GM23338 (cell line): ENCODE measurements at regions not wholly inside any gene's neighbourhood (a gene's known extent, or its start where the extent isn't known, plus 50 kb on each side); places are given as distances from the start of the nearest gene placed in this dataset.

Source experiments
- ATAC-seq: fragments of 200-7000 bp; cut with Tn5 transposase; 3 replicates; pipeline ENCODE4 v1.9.1; 2020
- DNase-seq: peaks from one replicate; pipeline ENCODE4 v3.0.0-alpha.2; 2015; ENCODE audit warnings: low spot score
- H2AFZ ChIP-seq: fragments of 200-600 bp; sonication (generic); 2 replicates; pipeline ENCODE4 v1.8.0; 2016; ENCODE audit warnings: antibody characterized with exemption, mild to moderate bottlenecking, moderate library complexity
- H3F3A ChIP-seq: fragments of 200-600 bp; sonication (generic); replicated peaks from 2 replicates; pipeline ENCODE4 v1.8.0; 2017; ENCODE audit warnings: antibody characterized with exemption, mixed run types, low read depth
- H3K27ac ChIP-seq: fragments of 200-600 bp; sonication (generic); 2 replicates; pipeline ENCODE4 v1.6.1; 2016; ENCODE audit warnings: low read depth
- H3K27me3 ChIP-seq: fragments of 200-600 bp; sonication (generic); 2 replicates; pipeline ENCODE4 v1.8.0; 2016; ENCODE audit warnings: mild to moderate bottlenecking, mixed run types, moderate library complexity; ENCODE audit not compliant: insufficient read depth
- H3K36me3 ChIP-seq: fragments of 200-600 bp; sonication (generic); 2 replicates; pipeline ENCODE4 v1.8.0; 2016; ENCODE audit warnings: mild to moderate bottlenecking; ENCODE audit not compliant: insufficient read depth
- H3K4me1 ChIP-seq: fragments of 200-600 bp; sonication (generic); 2 replicates; pipeline ENCODE4 v1.8.0; 2016; ENCODE audit warnings: mild to moderate bottlenecking, moderate library complexity; ENCODE audit not compliant: insufficient read depth
- H3K4me2 ChIP-seq: fragments of 200-600 bp; sonication (generic); 2 replicates; pipeline ENCODE4 v1.7.1; 2017; ENCODE audit warnings: mixed run types
- H3K4me3 ChIP-seq: fragments of 200-600 bp; sonication (generic); 2 replicates; pipeline ENCODE4 v1.6.1; 2016; ENCODE audit warnings: mixed run types
- H3K79me2 ChIP-seq: fragments of 200-600 bp; sonication (generic); replicated peaks from 2 replicates; pipeline ENCODE4 v1.8.0; 2017; ENCODE audit warnings: mild to moderate bottlenecking; ENCODE audit not compliant: insufficient read depth
- H3K9me2 ChIP-seq: fragments of 200-600 bp; sonication (generic); 2 replicates; pipeline ENCODE4 v1.8.0; 2017; ENCODE audit not compliant: insufficient read depth
- H4K20me1 ChIP-seq: fragments of 200-600 bp; sonication (generic); replicated peaks from 2 replicates; pipeline ENCODE4 v1.8.0; 2017; ENCODE audit warnings: mild to moderate bottlenecking; ENCODE audit not compliant: insufficient read depth
- H3K27ac Mint-ChIP-seq: 2 replicates; pipeline ENCODE4 v1.8.0; 2020; ENCODE audit warnings: inconsistent platforms, mild to moderate bottlenecking, moderate library complexity, mixed read lengths
- H3K27me3 Mint-ChIP-seq: 3 replicates; pipeline ENCODE4 v1.8.0; 2022; ENCODE audit warnings: low read depth, mild to moderate bottlenecking, moderate library complexity, mixed read lengths, inconsistent platforms; ENCODE audit not compliant: insufficient read depth, poor library complexity
- H3K36me3 Mint-ChIP-seq: 3 replicates; pipeline ENCODE4 v1.8.0; 2021; ENCODE audit warnings: low read depth, mild to moderate bottlenecking, inconsistent platforms, moderate library complexity, mixed read lengths
- H3K4me1 Mint-ChIP-seq: 3 replicates; pipeline ENCODE4 v1.8.0; 2020; ENCODE audit warnings: mild to moderate bottlenecking, inconsistent platforms, mixed read lengths
- H3K4me3 Mint-ChIP-seq: 3 replicates; pipeline ENCODE4 v1.8.0; 2021; ENCODE audit warnings: moderate library complexity, mild to moderate bottlenecking, inconsistent platforms, mixed read lengths
- H3K9me3 Mint-ChIP-seq: 3 replicates; pipeline ENCODE4 v1.8.0; 2020; ENCODE audit warnings: moderate library complexity, mild to moderate bottlenecking, inconsistent platforms, mixed read lengths
- CREB1 ChIP-seq: fragments of 250-450 bp; sonication (Bioruptor Pico); IDR thresholded peaks from 2 replicates; pipeline ENCODE4 v1.5.0; 2020; ENCODE audit warnings: low read depth, mild to moderate bottlenecking, moderate library complexity
- ETS1 ChIP-seq: IDR thresholded peaks from 2 replicates; pipeline ENCODE4 v1.6.1; 2016; ENCODE audit warnings: antibody characterized with exemption
- EZH2 ChIP-seq: fragments of 200-600 bp; sonication (generic); IDR thresholded peaks from one replicate; pipeline ENCODE4 v1.8.0; 2017; ENCODE audit warnings: antibody characterized with exemption, mild to moderate bottlenecking, low read depth; ENCODE audit not compliant: unreplicated experiment
- EZH2phosphoT487 ChIP-seq: fragments of 200-600 bp; sonication (generic); IDR thresholded peaks from one replicate; pipeline ENCODE4 v1.8.1; 2018; ENCODE audit warnings: antibody characterized with exemption; ENCODE audit not compliant: unreplicated experiment
- JUNB ChIP-seq: IDR thresholded peaks from one replicate; pipeline ENCODE4 v1.6.1; 2016; ENCODE audit warnings: antibody characterized with exemption; ENCODE audit not compliant: unreplicated experiment
- NANOG ChIP-seq: IDR thresholded peaks from 2 replicates; pipeline ENCODE4 v1.6.1; 2016; ENCODE audit warnings: antibody characterized with exemption, borderline replicate concordance
- POLR2AphosphoS5 ChIP-seq: IDR thresholded peaks from 2 replicates; pipeline ENCODE4 v1.6.1; 2016; ENCODE audit warnings: antibody characterized with exemption, low read depth
- STAT1 ChIP-seq: IDR thresholded peaks from one replicate; pipeline ENCODE4 v1.6.1; 2016; ENCODE audit warnings: antibody characterized with exemption; ENCODE audit not compliant: unreplicated experiment
- ZNF114 ChIP-seq: fragments of 250-450 bp; sonication (Bioruptor Pico); IDR thresholded peaks from 2 replicates; pipeline ENCODE4 v1.5.0; 2020; ENCODE audit warnings: mild to moderate bottlenecking, moderate library complexity
- ZNF331 ChIP-seq: fragments of 250-450 bp; sonication (Bioruptor Pico); IDR thresholded peaks from 2 replicates; pipeline ENCODE4 v1.5.0; 2020; ENCODE audit warnings: low read depth, mild to moderate bottlenecking, moderate library complexity
- ZNF462 ChIP-seq: fragments of 250-450 bp; sonication (Bioruptor Pico); IDR thresholded peaks from 2 replicates; pipeline ENCODE4 v1.5.0; 2020; ENCODE audit warnings: mild to moderate bottlenecking, moderate library complexity
- TF ChIP-seq, protein P1 (sequence below): IDR thresholded peaks from one replicate; pipeline ENCODE4 v1.6.1; 2018; ENCODE audit warnings: antibody characterized with exemption; ENCODE audit not compliant: unreplicated experiment
- TF ChIP-seq, protein P2 (sequence below), 2 experiments: fragments of 200-600 bp in 1 of 2; sonication (generic) in 1 of 2; conservative IDR thresholded peaks; 2 replicates each; pipeline versions ENCODE4 v1.5.1 to v1.6.1; 2016 to 2017; ENCODE audit warnings: antibody characterized with exemption in 2 of 2, low read depth in 2 of 2, mild to moderate bottlenecking in 2 of 2, moderate library complexity in 1 of 2

- H3K27me3 Mint-ChIP-seq = peaks cover 4% of the 10 kb centered on the region
- H3K27me3 ChIP-seq = no peaks in the 10 kb centered on the region
- TF ChIP-seq ZNF331 (CRISPR knock-in tag) (no peak), ZNF114 (CRISPR knock-in tag) (no peak), ZNF462 (CRISPR knock-in tag) (no peak), CREB1 (CRISPR knock-in tag) (no peak), STAT1 (no peak), JUNB (no peak), ETS1 (no peak), EZH2phosphoT487 (no peak), EZH2 (no peak), NANOG (no peak), POLR2AphosphoS5 (no peak)
- TF ChIP-seq, protein P1, sequence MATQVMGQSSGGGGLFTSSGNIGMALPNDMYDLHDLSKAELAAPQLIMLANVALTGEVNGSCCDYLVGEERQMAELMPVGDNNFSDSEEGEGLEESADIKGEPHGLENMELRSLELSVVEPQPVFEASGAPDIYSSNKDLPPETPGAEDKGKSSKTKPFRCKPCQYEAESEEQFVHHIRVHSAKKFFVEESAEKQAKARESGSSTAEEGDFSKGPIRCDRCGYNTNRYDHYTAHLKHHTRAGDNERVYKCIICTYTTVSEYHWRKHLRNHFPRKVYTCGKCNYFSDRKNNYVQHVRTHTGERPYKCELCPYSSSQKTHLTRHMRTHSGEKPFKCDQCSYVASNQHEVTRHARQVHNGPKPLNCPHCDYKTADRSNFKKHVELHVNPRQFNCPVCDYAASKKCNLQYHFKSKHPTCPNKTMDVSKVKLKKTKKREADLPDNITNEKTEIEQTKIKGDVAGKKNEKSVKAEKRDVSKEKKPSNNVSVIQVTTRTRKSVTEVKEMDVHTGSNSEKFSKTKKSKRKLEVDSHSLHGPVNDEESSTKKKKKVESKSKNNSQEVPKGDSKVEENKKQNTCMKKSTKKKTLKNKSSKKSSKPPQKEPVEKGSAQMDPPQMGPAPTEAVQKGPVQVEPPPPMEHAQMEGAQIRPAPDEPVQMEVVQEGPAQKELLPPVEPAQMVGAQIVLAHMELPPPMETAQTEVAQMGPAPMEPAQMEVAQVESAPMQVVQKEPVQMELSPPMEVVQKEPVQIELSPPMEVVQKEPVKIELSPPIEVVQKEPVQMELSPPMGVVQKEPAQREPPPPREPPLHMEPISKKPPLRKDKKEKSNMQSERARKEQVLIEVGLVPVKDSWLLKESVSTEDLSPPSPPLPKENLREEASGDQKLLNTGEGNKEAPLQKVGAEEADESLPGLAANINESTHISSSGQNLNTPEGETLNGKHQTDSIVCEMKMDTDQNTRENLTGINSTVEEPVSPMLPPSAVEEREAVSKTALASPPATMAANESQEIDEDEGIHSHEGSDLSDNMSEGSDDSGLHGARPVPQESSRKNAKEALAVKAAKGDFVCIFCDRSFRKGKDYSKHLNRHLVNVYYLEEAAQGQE = no peak
- TF ChIP-seq, protein P2, sequence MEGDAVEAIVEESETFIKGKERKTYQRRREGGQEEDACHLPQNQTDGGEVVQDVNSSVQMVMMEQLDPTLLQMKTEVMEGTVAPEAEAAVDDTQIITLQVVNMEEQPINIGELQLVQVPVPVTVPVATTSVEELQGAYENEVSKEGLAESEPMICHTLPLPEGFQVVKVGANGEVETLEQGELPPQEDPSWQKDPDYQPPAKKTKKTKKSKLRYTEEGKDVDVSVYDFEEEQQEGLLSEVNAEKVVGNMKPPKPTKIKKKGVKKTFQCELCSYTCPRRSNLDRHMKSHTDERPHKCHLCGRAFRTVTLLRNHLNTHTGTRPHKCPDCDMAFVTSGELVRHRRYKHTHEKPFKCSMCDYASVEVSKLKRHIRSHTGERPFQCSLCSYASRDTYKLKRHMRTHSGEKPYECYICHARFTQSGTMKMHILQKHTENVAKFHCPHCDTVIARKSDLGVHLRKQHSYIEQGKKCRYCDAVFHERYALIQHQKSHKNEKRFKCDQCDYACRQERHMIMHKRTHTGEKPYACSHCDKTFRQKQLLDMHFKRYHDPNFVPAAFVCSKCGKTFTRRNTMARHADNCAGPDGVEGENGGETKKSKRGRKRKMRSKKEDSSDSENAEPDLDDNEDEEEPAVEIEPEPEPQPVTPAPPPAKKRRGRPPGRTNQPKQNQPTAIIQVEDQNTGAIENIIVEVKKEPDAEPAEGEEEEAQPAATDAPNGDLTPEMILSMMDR (conservative IDR thresholded peaks at IDR 0.05; ENCODE audit: low read depth in 2 of 2) = no peak
Measured at GRCh38 chr17:33500151-33500550, 207.1 kb upstream of the ASIC2 start.

More at GRCh38 chr17:33500151-33500550, 207.1 kb upstream of the ASIC2 start:
- no peak for DNase-seq
- Histone ChIP-seq H4K20me1 (no peaks in the 10 kb centered on the region), H3K4me2 (no peak overlapping the region), H3K79me2 (no peaks in the 10 kb centered on the region), H3K9me2 (no peaks in the 10 kb centered on the region), H3K27ac (no peak overlapping the region), H3F3A (no peaks in the 10 kb centered on the region), H3K4me3 (no peak overlapping the region), H3K36me3 (no peaks in the 10 kb centered on the region), H3K4me1 (no peaks in the 10 kb centered on the region), H2AFZ (no peak overlapping the region)
- Mint-ChIP-seq H3K27ac (no peak overlapping the region), H3K9me3 (no peaks in the 10 kb centered on the region), H3K4me1 (no peaks in the 10 kb centered on the region), H3K36me3 (no peaks in the 10 kb centered on the region), H3K4me3 (no peak overlapping the region)
- no peak for ATAC-seq
